ENCODE measurements at regions not wholly inside any gene's neighbourhood (a gene's known extent, or its start where the extent isn't known, plus 50 kb on each side); places are given as distances from the start of the nearest gene placed in this dataset.

- TF ChIP-seq CTCF (IDR thresholded peaks at IDR 0.05; ENCODE audit: low read length): no peak
- TF ChIP-seq EZH2phosphoT487 (IDR thresholded peaks at IDR 0.05; ENCODE audit: low read length): no peak
- no peak for TF ChIP-seq EZH2 (optimal IDR thresholded peaks at IDR 0.05; ENCODE audit: low read depth, low read length)
These were observed 335.1 kb downstream of the METTL4 start for GRCh38 chr18:2236232-2236631.
